ENCODE measurements at regions not wholly inside any gene's neighbourhood (a gene's known extent, or its start where the extent isn't known, plus 50 kb on each side); places are given as distances from the start of the nearest gene placed in this dataset.

DNA sequence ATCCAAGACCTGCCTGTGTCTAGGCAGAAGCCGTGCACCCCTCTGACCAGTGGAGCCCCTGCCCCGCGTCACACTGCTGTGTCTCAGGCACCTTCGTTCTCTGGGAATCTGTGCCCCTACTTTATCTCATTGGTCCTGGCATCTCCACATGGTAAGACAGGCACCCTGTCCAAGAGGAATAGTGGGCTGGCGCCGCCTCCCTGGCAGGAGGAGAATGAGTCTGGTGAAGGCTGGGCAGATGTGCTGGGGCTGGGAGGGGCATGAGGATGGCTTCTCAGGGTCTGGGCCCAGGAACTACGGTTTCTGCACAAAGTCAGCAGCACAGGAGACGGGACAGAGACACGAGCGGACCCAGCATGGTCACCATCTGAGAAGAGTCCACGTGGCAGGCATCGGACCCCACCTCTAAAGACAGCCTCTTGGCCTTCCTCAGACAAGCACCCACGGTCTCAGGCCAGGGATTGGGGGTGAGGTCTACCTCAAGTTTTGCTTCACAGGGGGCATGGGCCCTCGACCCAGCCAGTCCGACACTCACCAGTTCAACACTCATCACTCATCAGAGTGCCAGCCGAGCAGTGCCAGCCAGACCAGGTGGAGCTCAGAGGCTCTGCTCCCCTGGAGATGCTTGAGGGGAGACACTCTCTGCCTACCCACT, 306.7 kb downstream of the ADGRD1 start:
- TF ChIP-seq, protein P1, sequence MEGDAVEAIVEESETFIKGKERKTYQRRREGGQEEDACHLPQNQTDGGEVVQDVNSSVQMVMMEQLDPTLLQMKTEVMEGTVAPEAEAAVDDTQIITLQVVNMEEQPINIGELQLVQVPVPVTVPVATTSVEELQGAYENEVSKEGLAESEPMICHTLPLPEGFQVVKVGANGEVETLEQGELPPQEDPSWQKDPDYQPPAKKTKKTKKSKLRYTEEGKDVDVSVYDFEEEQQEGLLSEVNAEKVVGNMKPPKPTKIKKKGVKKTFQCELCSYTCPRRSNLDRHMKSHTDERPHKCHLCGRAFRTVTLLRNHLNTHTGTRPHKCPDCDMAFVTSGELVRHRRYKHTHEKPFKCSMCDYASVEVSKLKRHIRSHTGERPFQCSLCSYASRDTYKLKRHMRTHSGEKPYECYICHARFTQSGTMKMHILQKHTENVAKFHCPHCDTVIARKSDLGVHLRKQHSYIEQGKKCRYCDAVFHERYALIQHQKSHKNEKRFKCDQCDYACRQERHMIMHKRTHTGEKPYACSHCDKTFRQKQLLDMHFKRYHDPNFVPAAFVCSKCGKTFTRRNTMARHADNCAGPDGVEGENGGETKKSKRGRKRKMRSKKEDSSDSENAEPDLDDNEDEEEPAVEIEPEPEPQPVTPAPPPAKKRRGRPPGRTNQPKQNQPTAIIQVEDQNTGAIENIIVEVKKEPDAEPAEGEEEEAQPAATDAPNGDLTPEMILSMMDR (IDR thresholded peaks at IDR 0.05; ENCODE audit: poor library complexity), result no peak
- no peak for TF ChIP-seq EZH2 (IDR thresholded peaks at IDR 0.05; ENCODE audit: borderline replicate concordance)
- no peak for TF ChIP-seq EZH2phosphoT487 (IDR thresholded peaks at IDR 0.05; ENCODE audit: low read depth, severe bottlenecking, unreplicated experiment)
